Non-pigmented ciliary epithelial cell (primary cell): ENCODE measurements at regions not wholly inside any gene's neighbourhood (a gene's known extent, or its start where the extent isn't known, plus 50 kb on each side); places are given as distances from the start of the nearest gene placed in this dataset.
"Not testable (repeated sequence)": the region's sequence is repeated elsewhere in the genome, so short reads cannot be mapped to it uniquely, and the experiment has no call there.

Experiments
- DNase-seq: peaks from one replicate; pipeline ENCODE4 v3.0.0-alpha.2; 2010; ENCODE audit warnings: low read depth

GRCh38 chr10:35933491-35933890, 291.4 kb upstream of the FZD8 start:
- no peak for DNase-seq

- DNase-seq = not testable (repeated sequence)
Observed at GRCh38 chr10:35929962-35930361, 287.9 kb upstream of the FZD8 start.

DNA sequence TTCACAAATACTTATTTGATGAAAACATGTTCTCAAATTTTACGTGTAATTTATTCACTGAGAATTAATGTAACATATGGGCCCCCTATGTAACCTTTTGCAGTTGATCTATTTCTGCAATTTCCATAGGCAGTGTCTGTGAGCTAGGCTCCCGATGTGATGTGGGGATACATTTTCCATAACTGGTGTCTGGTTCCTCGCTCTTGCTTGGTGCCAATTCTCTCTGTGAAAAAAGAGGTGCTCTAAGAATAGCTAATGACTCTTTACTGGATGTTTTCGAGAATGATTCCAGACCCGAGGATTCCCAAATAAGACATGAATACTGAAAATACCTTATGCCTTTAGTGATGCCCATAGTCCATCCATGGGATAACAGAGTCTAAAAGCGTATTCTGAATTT, 286.7 kb upstream of the FZD8 start:
- no peak for DNase-seq

DNA sequence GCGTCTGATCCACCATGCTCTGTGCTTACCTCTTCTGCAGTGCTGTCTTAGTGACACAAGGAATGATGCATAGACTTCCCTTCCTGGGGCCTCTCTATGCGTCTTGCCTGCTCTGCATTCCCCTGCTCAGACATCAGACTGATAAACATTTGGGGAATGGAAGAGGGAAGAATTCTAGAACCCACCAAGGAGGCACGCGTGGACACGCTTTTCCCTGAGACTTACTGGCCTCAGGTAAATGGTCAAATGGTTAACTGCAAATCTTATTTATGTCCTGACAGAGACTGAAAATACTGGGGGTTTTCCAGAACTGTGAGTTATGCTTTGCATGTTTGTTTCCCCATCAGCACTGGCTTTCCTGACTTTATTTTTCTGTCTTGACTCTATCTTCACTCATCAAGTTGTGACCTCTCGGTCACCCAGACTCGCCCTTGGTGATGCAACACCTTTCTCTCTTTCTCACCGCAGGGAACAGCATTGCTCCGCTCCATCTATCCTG, 285.9 kb upstream of the FZD8 start:
- no peak for DNase-seq

DNA sequence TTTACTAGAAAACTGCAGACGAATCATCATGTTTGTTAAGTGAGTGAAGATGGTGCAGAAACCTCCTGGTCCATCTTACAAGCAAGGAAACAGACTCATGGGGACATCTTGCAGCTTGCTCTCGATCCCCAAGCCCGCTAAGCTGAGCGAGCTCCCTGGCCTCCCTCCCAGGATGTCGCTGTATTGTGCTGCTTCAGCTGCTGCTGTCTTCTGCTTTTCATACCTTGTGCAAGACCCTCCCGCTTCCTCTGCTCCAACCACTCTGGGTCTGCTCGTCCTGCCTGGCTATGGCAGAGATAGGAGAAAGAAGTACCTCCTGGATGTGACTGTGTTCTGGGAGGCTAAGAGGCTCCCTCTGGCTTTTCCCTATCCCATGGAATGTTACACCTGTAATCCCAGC, 285.2 kb upstream of the FZD8 start:
- no peak for DNase-seq

DNA sequence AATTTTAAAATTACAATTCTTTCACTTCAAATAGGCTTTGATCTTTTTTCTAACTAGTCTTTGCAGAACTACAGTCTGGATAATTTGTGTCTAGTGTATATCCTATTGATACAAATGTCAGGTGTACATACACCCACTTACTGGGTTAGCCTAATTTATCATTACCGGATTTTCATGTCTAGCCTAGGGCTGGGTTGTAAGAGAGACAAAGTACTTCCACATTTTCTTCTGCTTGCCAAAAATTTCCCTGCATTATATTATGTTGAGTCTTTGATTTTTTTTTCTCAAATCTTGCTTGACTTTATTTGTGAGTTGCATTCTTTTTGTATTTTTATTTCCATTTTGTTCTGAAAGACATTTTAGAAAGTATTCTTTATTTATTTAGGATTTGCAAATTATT, 284.8 kb upstream of the FZD8 start:
- DNase-seq = no peak

DNA sequence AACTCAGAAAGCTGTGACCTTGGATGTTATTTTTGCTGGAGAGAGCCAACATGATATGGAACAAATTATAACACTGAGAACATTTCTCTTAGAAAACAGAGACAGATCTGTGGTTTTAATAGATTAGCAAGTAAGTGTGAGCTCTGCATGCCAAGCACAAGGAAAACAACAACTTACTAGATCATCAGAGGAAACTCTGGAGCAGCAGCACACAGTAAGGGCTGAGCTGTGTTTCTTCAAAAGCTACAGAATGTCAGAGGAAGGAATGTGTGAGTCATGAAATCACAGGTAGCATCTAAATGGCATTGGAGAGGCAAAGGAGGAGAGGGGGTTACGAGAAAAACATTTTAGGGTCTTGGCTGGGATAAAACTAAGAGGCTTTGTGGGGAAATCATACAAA, 283.4 kb upstream of the FZD8 start:
- no peak for DNase-seq

DNA sequence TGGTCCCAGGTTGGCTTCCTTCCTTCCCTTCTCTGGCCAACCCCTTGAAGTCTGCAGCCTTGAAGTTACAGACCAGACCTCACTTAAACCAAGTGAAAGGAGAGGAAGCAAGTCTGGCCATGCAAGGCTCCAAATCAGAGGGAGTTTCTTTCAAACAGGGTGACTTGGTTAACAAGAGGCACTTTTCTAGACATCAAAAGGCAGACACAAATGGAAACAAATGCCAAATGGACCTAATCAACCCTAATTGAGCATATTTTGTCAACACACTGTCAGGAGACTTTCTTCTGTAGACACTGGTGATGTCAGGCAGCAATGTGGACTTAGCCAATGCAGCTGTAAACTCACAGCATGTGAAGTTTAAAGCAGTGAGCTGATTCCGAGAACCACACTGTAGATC, 282.7 kb upstream of the FZD8 start:
- no peak for DNase-seq

DNA sequence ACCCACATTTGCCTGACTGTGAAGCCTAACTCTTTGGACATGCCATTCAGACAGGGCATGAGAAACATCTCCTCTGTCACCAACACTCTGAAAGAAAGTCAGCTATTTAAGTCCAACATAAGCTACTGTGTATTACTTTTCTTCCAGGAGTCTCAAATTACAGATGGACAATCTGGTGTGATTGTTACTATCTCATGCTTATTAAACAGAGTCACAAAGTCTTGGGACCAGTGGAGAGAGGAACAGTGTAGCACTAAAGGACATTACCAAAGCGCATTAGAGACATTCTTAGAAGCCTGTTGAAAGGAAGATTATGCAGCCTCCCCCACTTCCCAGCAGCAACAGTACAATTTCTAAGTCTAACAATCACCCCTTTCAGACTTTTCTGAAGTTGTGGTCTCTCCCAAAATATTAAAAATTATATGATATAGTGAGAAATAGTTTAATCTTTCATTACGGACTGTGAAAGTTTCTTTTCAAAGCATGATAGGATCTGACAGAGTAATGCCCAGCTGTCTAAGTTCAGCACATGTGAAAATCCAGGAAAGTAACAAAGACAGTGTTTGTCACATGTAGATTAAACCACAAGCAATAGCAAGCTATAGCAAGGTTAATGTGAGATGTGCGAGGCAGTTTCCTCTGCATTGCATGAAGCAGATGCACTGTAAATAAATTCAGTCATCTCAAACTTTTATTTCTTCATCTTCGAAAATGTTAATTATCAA, 280.9 kb upstream of the FZD8 start:
- no peak for DNase-seq

DNA sequence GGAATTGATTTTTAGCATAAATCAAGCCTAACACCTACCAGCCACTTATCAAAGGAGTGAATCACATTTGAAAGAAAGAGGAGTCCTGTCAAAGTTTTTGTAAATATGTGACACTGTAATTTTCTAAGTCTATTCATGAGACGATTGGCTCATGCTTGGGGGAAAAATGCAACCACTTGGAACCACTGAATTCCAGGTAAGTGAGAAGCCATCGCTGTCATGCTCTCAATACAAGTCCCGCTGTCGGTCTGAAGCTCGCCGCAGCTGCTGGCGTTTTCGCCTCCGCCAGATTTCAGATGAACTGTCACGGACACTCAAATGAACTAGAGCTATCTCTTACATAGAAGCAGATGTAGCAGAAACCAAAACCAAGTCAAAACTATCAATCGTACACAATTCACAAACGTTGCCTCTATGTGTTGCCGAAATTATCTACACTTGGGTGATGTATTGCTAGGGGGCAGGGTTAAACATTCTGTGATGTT, 279.8 kb upstream of the FZD8 start:
- no peak for DNase-seq

DNA sequence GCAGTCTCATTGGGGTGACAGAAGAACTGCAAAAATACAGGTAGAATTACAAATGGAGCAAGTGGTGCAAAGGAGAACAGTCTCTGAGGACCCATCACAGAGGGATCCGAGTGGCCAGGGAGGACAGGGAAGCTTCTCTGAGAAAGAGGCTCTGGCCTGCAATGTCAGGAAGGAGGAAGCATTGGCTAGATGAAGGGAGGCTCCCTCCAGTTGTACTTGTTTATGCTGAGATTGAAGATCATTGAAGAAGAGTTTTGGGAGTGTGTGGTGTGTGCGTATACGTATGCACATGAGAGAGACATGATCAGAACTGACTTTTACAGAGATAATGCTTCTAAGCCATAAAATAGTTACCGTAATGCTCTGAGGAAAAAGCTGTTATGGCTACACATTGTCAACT, 274.7 kb upstream of the FZD8 start:
- no peak for DNase-seq

GRCh38 chr10:35913628-35914027, 271.5 kb upstream of the FZD8 start:
- DNase-seq = no peak

DNA sequence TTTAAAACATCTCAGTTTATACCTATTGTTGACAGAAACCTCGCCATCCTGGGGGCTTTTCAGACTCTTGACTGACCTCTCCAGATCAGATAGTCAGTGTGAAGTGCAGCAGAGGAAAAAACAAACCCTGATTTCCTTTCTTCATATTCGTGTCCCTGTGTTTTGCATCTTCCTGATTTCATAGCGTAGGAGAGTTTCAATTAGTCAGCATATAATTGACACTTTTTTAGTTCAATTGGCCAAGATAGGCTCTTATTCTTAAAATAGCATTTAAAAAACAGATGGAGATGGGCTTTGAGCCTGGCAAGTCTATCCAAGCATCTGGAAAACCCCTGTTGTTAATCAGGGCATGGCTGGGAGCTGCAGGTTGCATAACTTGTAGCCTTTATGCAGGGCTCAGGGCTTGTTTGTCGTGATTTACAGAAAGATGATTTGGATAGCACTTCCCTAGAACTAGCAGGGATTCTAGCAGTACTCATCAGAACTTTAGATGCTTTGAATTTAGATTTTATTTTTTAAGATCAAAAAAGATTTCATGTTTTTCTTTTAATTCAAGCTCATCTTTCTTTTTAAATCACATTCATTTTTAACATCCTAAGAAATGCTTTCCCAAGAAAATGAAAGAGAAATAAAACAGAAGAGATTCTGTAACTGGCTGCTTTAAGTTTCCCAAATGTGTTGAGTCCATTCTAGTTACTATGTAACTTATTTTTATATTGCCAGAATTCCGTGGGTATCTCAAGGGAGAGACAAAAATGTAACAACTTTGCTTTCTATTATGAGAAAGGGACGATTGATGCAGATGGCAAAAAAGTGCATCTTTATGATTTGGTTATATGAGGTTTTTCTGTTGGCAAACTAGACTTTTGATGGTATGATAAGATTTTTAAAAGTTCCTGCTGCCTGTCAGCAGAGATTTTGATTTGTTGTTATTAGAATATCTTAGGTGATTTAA, 270.8 kb upstream of the FZD8 start:
- no peak for DNase-seq

DNA sequence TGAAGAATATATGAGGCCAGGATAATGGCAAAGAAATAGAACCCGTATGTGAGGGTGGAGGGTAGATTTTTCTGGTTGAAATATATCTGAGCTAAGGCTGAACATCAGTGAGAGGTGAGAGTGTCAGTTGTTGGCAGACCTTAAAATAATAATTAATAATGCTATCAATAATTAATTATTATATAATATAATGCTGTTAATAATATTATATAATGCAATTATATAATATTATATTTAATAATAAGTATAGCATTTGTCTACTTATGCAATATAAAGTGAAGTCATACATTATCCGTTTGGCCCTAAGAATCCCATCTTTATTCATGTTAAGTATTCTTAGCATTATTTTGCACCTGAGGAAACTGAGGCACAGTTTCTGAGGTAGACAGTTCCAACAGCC, 269.9 kb upstream of the FZD8 start:
- no peak for DNase-seq

GRCh38 chr10:35911233-35911632, 269.1 kb upstream of the FZD8 start:
- no peak for DNase-seq

- peak; percentile 76 for DNase-seq
Observed at GRCh38 chr10:35910234-35910633, 268.1 kb upstream of the FZD8 start.

- DNase-seq = no peak
Observed at GRCh38 chr10:35909121-35909720, 267.1 kb upstream of the FZD8 start.

GRCh38 chr10:35908451-35908850, 266.4 kb upstream of the FZD8 start:
- no peak for DNase-seq

DNA sequence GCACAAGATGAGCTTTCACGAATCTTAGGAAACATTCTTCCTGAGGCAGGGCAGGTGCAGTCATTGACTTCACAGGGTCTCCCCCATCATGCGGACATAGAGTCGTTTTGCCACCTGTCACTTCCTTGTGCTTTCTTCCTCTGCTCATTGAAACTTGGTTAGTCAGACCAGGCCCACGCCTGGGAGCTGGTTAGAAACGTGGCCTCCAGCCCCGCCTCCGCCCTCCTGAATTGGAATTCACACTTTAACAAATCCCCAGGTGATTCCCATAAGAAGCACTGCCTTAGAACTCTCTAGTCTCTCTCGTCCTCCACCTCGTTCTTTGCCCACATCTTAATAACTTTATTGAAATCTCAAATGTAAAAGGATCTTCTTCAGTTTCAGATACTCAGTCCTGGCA, 265.5 kb upstream of the FZD8 start:
- no peak for DNase-seq

DNA sequence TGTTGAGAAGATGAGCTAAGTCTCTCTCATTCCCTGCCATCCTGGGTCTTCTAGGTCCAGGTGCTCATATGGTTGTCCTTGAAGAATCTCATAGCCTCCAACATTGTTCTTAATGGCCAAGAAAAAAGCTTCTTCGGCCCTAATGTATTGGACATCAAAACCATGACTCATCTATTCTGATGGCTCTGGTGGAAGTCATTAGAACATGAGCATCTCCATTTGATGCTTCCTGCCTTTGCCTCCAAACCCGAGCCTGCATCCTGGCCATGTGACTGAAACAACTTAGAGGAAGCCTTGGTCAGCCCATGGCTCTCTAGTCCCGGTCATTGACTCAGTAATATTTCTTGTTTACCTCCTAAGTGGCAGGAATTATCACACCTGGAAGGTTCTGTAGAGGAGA, 264.1 kb upstream of the FZD8 start:
- DNase-seq = no peak

DNA sequence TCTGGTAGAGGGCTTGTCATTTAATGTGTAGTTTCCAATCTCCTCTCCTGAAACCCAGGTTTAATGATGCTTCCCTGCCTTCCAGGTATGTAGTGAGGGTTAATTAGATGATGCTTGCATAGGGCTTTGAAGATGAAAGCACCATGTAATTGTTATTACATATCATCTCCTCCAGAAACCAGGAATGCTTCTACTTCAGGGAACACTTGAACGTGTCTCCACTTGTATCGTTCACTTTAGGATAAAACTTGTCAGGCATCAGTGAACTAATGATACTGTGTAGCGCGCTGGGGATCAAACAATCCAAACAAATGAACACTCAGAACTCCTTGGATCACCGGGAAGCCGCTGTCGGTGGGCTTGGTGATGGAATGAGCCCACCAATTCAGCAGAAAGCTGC, 260.9 kb upstream of the FZD8 start:
- no peak for DNase-seq

- no peak for DNase-seq
Observed at GRCh38 chr10:35898716-35899440, 256.8 kb upstream of the FZD8 start.
